Bone marrow (tissue), 2 donors: ENCODE measurements at regions not wholly inside any gene's neighbourhood (a gene's known extent, or its start where the extent isn't known, plus 50 kb on each side); places are given as distances from the start of the nearest gene placed in this dataset.

Source experiments
- DNase-seq, 2 donors: peaks; one replicate each; lab custom pipeline; 2025; lab: John Stamatoyannopoulos, UW

DNA sequence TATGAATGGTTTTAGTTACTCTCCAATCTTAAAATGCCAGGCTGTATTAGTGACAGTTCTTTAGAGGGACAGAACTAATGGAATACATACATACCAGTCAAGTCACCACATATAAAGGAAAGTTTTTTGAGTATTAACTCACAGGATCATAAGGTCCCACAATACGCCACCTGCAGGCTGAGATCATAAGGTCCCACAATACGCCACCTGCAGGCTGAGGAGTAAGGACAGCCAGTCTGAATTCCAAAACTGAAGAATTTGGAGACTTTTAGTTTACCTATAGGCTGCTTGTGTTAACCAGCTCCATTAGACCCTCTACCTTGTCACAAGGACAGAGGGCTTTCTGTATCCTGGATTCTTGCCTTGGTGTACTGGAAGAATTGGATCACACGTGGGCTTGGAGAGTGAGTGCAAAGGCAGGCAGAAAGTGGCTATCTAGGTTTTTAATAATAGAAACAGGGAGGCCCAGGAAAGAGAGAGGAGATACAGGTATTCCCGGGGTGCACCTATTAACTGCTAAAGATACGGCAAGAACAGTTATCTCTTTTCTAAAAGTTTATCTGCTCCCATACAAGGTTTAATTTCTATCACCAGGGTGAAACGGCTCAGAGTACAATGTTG lies 234.9 kb upstream of the CYRIA start:
- DNase-seq = no peak

DNA sequence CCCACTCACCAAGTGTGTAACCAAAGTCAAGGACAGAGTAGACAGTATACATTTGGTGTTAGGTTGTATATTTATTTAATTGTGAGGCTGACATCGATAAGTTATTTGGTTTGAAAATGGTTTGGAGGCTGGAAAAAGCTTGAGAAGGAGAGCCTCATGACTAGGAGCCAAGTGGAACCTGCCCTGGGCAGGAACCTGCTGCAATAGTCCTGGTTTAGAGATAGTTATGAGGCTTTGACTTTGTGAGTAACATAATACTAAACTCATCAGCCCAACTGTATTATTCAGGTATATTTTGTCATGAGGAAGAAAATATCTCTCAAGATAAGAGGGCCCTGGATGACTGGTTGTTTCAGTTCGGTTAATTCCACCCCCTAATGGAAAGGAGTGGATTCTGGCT lies 234.3 kb upstream of the CYRIA start:
- no peak for DNase-seq

DNA sequence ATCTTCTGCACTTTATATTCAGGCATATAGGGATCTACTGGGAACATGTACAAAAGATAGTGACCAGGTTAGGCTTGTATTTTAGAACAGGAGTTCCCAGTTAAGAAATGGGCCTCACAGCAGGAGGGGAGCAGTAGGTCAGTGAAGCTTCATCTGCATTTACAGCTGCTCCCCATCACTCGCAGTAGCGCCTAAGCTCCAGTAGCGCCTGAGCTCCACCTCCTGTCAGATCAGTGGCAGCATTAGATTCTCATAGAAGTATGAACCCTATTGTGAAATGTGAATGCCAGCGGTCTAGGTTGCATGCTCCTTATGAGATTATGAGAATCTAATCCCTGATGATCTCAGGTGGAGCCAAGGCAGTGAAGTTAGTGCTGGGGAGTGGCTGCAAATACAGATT lies 224.4 kb upstream of the CYRIA start:
- no peak for DNase-seq

DNA sequence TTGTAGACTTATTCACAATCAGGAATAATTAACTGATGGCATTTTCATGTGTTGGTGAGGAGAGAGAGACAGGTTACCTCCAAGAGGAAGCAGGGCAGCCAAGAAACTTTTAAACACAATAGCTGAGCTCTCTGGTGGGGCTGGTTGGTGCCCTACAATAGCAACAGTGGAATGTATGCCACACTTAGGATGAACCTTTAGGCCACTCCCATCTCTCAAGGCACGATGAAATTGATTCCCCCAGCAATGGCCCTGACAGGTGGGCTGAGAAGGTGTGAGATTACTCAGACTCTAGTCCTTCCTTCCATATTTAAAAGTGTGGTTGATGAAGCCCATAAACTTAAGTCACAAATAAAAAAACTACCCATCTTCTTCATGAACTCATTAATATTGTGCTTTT lies 219.4 kb upstream of the CYRIA start:
- no peak for DNase-seq

DNA sequence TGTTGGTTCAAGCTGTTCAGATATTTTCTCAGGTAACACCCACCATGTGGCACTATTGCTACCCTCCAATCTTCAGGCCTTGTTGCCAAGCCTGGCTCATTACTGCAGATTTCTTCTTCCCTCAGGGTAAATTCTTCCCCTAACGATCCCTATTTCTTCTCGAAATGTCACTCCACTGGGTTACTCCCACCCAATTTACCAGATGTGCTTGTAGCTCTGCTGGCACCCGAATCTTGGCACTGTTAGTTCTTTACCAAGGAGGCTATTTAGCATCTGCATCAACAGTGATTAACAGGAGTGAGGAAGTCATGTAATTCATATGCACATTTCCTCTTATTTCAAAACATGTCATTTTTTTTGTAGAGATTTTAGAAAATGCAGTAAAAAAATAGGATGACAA lies 217.1 kb upstream of the CYRIA start:
- DNase-seq = no peak

DNA sequence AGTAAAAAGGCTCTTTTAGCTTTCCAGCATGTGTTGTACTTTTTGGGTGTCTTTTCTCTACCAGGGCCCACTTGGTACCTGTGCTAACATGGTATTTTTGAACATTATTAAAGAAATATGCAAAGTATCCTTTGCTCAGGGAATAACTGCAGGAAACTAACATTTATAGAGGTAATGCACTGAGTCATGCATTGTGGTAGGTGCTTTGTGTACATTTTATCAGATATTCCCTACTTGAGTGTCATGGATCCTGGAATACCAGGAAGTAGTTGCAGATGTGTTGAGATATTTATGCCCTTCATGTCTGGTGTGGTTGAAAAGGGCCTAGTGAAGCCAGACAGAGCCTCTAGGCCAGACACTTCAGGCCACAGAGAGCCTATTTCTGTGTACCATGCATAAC lies 215.5 kb upstream of the CYRIA start:
- no peak for DNase-seq

DNA sequence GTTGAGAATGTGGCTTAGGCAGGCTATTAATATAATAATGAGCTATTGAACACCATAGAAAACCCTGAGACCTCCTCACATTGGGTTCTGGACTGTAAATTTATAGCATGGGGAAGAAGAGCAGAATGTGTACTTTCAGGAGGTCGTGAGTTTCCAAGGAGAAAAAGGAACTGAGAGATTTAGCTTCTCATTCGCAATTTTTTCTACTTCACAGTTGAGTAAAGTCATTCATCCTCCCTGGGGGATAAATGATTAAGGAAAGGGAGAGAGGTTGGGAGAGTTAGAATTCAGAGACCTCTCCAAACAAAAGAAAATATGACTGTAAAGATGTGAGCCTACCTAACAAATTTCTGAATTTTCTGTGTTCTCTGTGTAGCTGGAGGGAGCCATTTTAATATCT lies 205.8 kb upstream of the CYRIA start:
- DNase-seq = no peak

DNA sequence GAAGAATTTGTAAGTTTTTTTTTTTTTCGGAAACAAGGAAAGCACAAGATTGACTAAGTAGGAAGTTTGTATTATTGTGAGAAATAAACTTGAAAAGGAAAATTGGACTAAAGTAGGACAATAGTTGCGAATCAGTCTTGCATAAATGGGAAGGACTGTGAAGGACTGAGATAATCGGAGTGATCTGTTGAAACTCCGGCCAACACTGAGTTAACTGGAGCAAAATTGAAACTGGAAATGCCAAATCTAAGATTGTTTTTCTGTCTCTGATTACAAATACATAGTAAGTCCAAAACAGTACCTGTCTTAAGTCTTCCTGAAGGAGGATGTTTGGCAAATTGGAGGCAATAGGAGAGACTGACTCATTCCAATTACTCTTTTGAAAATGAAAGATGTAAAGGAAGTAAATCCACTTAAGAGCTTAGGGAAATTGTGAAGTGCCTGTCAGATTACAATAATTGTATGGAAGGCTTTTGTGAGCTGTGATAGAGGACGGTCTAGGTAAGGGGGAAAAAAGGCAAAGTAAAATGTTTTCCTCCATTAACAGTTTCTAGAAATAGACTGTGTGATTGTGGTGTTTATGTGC lies 204.9 kb upstream of the CYRIA start:
- DNase-seq = no peak

DNA sequence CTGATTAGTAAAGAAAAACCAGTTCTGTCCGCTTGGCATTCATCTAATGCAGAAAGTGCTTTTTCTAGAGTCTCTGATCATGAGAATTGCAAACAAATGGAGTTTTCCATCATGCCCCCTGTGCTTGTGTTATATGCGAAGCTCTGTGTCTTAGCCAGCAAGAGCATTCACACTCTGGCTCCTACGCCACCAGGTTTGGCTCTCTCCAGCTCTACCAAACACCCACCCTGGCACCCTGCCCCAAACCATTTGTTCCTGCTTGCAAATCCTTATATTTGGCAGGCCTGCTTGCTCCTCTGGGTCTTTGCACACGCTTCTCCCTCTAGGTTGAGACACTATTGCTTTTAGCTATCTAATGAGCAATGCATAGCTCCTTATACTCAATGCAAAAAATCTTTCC lies 204.1 kb upstream of the CYRIA start:
- DNase-seq = no peak

DNA sequence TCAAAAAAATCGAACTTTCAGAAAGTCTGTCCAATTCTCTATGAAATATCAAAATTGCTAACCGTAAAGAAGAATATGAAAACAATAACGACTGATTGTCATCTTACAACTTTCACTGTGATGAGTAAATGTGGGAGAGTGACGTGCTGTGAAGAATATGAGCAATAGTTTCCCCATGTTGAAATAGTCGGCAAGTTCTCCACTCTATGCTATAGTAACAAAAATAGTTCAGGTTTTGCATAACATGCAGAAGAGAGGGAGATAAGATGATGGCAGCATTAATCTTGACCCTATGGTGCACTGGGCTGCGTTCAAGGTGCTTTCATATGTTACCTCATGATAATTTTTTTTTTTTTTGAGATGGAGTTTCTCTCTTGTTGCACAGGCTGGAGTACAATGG lies 196.8 kb upstream of the CYRIA start:
- DNase-seq = no peak

DNA sequence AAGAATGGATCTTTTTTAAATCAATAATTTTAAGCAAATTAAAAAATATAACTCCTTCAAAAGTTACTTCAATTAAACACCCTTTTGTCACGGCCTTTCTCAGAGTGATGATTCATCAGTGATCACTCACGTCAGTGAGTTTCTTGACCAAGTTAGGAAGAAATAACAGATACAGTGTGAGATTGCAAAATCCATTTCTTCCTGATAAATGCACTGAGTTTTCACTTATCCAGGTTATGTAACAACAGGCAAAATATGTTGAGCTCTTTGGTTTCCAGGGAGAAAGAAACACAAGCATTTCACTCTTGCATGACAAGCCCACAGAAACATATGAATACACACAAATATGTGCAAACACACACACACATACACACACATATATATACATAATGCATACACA lies 195.9 kb upstream of the CYRIA start:
- no peak for DNase-seq

DNA sequence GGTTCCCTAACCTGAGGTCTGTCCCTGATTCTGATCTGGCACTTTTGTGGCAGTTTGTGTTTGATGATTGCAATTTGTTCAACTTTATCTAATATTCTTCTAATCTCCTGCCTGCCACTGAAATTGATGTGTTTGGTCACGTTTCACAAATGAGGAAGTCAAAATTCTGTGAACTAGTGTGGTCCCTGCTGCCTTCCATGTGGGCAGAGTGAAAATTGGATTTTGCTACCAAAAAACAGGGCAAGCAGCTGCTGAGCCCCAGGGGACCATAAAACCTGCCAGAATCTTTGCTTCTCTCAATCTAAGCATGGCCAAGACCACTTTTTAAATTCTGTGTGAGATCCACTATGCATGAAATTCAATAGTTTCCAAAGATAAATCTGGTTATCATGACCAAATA lies 195.5 kb upstream of the CYRIA start:
- DNase-seq = no peak

DNA sequence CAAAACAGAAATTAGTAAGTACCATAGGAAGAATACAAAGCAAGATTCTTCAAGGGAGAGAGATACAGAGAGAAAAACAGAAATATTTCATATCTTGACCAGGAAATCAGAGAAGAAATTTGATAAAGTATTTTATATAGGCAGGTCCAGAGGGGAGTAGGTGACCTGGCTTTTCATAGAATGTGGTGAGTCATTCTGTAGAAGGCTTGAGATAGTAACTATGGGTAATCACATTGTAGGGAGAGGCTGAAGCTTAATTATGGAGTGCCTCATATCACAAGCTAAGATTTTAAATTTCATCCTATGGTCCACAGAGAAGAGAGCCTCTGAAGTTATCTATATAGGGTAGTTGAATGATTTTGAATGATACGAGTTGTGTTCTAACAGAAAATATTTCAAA lies 195.0 kb upstream of the CYRIA start:
- no peak for DNase-seq

DNA sequence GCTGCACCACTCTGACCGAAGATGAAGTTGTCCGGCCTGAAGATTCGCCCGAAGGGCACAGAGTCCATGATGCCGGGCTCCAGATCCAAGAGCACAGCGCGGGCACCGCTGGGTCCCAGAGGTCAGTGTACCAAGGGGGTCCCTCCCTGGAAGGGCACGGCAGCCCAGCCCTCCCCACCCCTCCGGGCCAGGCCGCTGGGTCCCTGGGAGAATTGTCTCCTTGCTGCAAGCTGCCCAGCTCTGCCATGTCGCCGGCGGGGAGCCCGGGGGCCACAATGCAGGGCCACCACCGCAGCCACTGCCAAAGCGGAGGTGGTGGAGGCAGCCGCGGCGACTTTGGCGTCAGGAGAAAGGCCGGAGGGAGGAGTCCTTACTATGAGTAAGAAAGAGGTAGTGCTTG lies 189.5 kb upstream of the CYRIA start:
- DNase-seq = no peak

DNA sequence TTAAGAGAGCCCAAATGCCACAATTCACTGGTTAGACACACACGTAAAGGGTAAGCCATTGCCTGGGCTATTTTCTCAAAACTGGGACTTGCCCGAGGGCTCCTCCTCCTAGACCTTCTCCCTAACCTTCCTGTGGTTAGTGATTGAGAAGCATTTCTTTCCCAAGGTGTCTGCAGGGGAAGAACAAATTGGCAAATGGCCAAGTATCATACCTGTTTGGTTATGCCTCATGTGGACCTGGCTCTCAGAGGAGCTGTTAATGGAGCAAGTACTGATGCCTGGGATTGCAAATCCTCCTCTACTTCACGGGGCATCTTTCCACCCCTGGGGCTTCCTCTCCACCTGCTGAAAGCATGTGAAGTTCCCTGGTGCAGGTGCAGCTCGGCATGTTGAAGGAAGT lies 187.5 kb upstream of the CYRIA start:
- DNase-seq = no peak

DNA sequence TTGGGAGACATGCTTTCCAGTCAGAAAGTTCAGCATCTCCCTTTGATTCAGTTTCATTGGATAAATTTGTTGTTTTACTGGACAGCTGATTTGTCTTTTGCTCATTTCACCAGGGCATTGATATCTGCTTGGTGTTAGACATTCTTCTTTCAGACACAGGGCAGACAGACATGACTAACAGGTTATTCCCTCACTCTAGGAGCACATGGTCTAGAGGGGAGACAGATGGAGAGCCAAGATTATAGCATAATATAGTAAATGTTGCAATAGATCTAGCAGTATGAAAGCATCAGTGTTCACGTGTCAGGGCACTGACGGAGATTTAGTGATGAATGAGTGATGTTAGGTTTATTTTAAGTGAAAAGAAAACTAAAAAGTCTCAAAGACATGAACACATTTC lies 187.0 kb upstream of the CYRIA start:
- DNase-seq = no peak

DNA sequence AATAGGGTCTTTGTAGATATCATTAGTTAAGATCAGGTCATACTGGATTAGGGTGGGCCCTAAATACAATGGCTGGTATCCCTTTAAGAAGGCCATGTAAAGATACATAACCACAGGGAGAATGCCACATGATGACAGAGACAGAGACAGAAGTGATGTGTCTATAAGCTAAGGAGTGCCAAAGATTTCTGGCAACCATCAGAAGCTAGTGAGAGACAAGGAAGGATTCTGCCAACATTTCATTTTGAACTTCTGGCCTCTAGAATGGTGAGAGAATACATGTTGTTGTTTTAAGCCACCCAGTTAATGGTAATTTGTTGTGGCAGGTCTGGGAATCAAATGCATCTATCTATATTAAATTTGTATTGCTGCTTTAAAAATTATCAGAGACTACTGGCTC lies 185.5 kb upstream of the CYRIA start:
- DNase-seq = no peak

DNA sequence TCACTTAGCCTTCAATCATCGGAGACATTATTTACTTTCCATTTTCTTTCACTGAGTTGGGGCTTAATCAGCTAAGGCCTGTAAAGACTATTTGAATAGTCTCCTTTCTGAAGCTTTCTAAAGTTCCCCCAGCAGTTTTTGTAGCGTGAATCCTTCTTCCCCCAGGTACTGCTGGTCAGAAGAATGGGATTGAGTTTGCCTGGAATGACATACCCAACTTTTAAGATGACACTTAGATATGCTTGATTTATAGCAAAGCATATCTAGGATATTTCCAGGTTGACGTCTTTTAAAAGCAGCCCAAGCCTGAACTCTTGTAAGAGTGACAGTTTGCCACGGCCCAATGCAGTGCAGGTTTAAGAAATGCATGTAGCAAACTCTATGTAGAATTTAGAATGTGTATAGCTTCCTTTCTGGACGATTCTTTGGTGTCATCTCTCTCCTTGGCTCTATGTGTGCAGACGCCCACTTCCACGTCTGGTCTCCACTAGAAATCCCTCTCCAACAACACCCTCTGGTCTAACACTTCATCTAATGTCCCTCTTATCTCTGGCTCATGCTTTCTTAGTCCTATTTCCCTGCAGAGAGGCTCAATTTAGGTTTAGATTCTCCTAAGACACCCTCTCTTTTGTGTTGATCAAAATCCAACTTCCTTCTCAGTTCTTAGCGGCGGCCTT lies 175.0 kb upstream of the CYRIA start:
- DNase-seq = no peak

DNA sequence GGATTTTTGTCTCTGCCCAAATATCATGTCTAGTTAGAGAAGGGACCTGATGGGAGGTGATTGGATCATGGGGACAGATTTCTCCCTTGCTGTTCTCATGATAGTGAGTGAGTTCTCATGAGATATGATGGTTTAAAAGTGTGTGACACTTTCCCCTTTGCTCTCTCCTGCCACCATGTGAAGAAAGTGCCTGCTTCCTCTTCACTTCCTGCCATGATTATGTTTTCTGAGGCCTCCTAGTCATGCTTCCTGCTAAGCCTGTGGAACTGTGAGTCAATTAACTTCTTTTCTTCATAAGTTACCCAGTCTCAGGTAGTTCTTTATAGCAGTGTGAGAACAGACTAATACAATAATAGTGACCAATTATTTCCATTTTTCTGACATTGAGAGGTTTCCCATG lies 167.3 kb upstream of the CYRIA start:
- peak in 1 of 2 donors; percentile 58 for DNase-seq

DNA sequence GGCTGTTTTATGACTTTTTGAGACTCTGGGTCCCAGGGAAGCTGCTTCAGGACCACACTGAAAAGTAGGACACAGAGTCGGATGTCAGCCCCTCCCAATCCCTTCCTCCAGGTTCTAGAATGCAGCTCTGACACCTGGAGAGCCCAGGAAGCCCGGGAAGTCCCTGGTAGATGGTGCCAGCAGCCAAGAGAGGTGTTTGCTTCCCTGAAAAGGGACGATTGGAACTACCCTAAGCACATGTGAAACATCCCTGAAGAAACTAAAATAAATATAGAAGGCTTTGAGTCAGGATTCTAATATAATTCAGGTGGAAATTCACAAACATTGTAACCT lies 163.2 kb upstream of the CYRIA start:
- DNase-seq = no peak

DNA sequence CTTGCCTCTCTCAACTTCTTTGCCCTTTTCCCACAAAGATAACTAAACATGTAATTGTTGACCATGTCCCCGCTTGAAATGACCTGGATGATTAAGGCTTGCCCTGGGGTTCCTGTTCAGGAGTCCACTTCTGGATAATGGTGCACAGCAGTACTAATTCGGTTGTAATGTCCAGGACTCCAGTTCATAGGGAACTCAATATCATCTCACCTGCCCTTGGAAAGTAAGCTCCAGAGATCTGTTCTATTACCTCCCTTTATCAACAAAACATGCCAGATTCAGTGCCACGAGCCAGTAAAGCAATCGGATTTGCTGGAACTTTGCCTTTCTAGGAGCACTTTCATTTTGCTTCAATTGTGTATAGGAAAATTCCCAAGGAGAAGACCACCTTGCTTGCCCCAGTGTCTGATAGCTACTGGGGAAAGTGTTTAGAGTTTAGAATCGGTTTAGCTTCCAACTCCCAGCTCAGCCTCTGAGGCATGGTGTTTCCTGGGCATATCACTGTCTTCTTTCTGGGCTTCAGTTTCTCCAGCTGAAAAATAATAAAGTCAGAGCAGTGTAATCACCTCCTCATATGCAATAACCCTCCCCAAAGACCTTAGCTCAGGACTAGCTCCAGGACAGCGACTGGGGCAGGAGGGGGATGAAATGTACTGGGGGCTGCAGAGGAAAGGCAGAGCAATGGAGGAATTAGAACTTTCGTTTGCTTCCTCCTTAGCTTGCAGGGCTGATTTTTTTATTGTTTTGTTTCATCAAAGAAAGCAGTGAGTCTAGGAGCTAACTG lies 162.6 kb upstream of the CYRIA start:
- DNase-seq = no peak

DNA sequence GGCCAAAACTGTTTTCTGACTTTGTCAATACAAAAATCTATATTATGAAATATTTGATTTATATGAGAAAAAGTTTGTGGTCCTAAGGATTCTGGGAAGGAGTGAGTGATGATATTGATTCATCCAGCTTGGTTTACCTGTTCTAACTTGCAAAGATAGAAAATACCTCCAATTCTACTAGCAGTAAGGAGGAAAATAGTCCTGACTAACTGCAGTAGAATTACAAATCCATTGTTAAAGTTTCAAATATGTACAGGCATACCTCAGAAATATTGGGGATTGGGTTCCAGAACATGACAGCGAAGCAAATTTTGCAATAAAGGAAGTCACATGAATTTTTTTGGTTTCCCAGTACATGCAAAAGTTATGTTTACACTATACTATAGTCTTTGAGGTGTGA lies 158.8 kb upstream of the CYRIA start:
- no peak for DNase-seq

DNA sequence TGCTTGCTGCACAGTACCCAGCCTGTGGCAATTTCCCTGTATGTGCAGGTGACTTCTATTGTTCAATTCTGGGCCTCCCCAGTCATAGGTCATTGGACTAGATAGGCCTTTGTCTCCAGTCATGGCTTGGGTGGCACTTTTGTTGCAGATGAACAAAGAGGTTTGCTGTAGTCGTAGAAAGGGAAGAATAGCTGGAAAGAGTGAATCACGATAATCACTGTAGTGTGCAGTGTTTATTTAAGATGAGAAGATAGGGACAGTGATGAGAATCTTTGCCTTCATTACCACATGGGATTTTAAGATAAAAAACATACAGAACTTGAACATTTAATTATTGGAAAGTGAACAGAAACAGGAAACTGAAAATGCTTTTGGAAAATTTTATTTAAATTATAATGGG lies 156.1 kb upstream of the CYRIA start:
- DNase-seq = no peak
